Ascending aorta (tissue), 2 donors: ENCODE measurements at regions not wholly inside any gene's neighbourhood (a gene's known extent, or its start where the extent isn't known, plus 50 kb on each side); places are given as distances from the start of the nearest gene placed in this dataset.

ENCODE experiments used
- DNase-seq, 2 donors: peaks; one replicate each; pipeline ENCODE4 v3.0.0-alpha.2; 2019; ENCODE audit warnings: low spot score in 2 of 2
- H3K27ac ChIP-seq, 2 donors: fragments of 200-600 bp; sonication (generic); one replicate each; pipeline ENCODE4 v1.5.1; 2016 to 2017; ENCODE audit warnings: mild to moderate bottlenecking in 1 of 2
- H3K27me3 ChIP-seq: fragments of 200-600 bp; sonication (generic); one replicate; pipeline ENCODE4 v1.5.1; 2017
- H3K36me3 ChIP-seq, 2 donors: fragments of 200-600 bp; sonication (generic); one replicate each; pipeline ENCODE4 v1.5.1; 2016
- H3K4me1 ChIP-seq, 2 donors: fragments of 200-600 bp; sonication (generic); one replicate each; pipeline ENCODE4 v1.5.1; 2016 to 2017; ENCODE audit warnings: mild to moderate bottlenecking in 1 of 2
- H3K4me3 ChIP-seq, 2 donors: fragments of 200-600 bp; sonication (generic); one replicate each; pipeline ENCODE4 v1.5.1; 2016 to 2017; ENCODE audit warnings: mild to moderate bottlenecking in 1 of 2
- H3K9me3 ChIP-seq, 2 donors: fragments of 200-600 bp; sonication (generic); one replicate each; pipeline ENCODE4 v1.5.1; 2016
- intact Hi-C: fragments of 100-400 bp; cut with DNase I; formaldehyde crosslinking; loops from one replicate; pipeline ENCODE4 v1.15.1; 2023
- TF ChIP-seq, protein P1 (sequence below), 3 experiments: fragments of 200-600 bp in 2 of 3; fragments of 450-650 bp in 1 of 3; sonication (generic) in 2 of 3; IDR thresholded peaks; one replicate each; pipeline ENCODE4 v1.5.1; 2016 to 2019; ENCODE audit warnings: antibody characterized with exemption in 3 of 3, mild to moderate bottlenecking in 1 of 3, moderate library complexity in 1 of 3

DNA sequence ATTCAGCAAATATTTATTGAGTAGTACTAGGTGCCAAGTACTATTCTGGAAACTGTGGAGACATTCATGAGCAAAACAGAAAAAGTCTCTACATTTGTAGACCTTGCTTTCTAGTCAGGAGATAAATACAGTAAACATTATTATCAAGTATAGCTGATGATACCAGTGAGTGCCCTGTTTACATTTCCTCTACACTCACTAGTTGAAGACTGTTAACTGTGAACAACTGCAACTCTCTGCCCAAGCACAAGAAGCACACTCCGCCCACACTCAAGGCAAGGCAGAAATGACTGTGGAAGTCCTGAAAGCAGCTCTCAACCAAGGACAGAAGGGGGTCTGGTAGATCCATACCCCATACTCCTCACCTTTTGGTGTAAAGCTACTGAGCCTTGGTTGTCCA is 837.0 kb downstream of the DIAPH3 start:
- no peaks in the 10 kb centered on the region for H3K36me3 ChIP-seq
- no peaks in the 10 kb centered on the region for H3K27me3 ChIP-seq
- DNase-seq, result no peak
- no peaks in the 10 kb centered on the region for H3K9me3 ChIP-seq
- H3K27ac ChIP-seq, result no peak overlapping the region
- TF ChIP-seq, protein P1, sequence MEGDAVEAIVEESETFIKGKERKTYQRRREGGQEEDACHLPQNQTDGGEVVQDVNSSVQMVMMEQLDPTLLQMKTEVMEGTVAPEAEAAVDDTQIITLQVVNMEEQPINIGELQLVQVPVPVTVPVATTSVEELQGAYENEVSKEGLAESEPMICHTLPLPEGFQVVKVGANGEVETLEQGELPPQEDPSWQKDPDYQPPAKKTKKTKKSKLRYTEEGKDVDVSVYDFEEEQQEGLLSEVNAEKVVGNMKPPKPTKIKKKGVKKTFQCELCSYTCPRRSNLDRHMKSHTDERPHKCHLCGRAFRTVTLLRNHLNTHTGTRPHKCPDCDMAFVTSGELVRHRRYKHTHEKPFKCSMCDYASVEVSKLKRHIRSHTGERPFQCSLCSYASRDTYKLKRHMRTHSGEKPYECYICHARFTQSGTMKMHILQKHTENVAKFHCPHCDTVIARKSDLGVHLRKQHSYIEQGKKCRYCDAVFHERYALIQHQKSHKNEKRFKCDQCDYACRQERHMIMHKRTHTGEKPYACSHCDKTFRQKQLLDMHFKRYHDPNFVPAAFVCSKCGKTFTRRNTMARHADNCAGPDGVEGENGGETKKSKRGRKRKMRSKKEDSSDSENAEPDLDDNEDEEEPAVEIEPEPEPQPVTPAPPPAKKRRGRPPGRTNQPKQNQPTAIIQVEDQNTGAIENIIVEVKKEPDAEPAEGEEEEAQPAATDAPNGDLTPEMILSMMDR (IDR thresholded peaks at IDR 0.05), result no peak
- intact Hi-C loops, result no loop called here
- no peak overlapping the region for H3K4me3 ChIP-seq
- no peaks in the 10 kb centered on the region for H3K4me1 ChIP-seq

DNA sequence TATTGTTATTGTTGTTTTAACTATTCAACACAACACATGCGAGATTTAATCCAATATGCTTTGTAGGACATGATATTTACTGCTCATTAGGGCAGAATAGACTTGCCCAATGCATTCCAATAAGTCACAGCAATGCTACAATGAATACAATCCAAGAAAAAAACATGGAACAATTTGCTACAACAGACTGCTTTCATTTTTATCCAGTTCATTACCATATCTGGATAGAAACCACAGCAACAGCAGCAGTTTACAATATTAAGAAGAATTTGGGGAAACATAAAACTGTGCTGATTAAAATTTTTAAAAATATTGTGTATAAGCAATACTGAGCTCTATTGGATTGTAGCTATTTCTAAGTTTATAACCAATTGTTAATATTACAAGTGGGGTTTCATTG is 833.0 kb downstream of the DIAPH3 start:
- Histone ChIP-seq H3K27me3 (no peaks in the 10 kb centered on the region), H3K4me1 (no peaks in the 10 kb centered on the region), H3K9me3 (no peaks in the 10 kb centered on the region), H3K36me3 (no peaks in the 10 kb centered on the region), H3K27ac (no peak overlapping the region), H3K4me3 (no peak overlapping the region)
- TF ChIP-seq, protein P1 (IDR thresholded peaks at IDR 0.05), result no peak
- no peak for DNase-seq
- intact Hi-C loops, result no loop called here

DNA sequence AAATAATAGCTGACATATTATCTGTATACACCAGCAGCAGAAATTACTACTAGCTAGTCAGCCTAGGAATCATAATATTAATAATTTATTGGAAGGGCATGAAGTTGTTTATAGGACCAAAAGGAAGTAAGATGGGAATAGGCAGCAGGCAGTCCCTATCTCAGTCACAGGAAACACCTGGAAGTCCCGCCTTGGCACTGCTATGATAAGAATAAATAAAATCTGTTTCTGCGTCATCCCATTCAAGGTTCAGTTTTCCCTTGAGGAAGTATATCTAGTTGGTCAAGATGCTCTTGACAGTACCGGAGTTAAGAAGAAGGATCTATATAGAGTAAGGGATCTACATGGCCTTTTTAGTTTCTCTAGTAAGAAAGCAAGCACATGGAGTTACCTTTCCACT is 830.8 kb downstream of the DIAPH3 start:
- Histone ChIP-seq H3K27me3 (no peaks in the 10 kb centered on the region), H3K36me3 (no peaks in the 10 kb centered on the region), H3K4me1 (no peaks in the 10 kb centered on the region), H3K27ac (no peak overlapping the region), H3K9me3 (no peaks in the 10 kb centered on the region), H3K4me3 (no peak overlapping the region)
- no peak for DNase-seq
- intact Hi-C loops, result no loop called here
- TF ChIP-seq, protein P1 (IDR thresholded peaks at IDR 0.05), result no peak

DNA sequence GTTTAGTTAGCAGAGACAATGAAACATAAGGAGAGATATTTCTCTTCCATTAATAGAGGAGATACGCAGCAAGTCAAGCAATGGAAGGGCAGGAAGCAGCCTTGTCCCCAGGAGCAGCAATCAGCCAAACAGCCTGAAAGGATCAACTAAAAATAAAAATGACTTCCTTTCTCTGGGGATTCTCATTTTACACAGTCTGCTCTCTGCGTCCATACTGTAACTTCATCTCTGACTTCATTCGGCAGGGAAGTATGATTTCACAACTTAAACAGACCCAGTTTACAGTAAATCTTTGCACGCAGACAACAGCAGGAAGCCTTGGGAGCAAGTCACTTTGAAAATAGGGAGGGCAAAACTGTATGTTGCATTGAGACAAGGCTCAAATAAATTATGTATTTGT is 826.7 kb downstream of the DIAPH3 start:
- TF ChIP-seq, protein P1 (IDR thresholded peaks at IDR 0.05), result no peak
- Histone ChIP-seq H3K27ac (no peak overlapping the region), H3K36me3 (no peaks in the 10 kb centered on the region), H3K27me3 (no peaks in the 10 kb centered on the region), H3K4me1 (no peaks in the 10 kb centered on the region), H3K9me3 (no peaks in the 10 kb centered on the region), H3K4me3 (no peak overlapping the region)
- DNase-seq, result no peak
- intact Hi-C loops, result no loop called here

DNA sequence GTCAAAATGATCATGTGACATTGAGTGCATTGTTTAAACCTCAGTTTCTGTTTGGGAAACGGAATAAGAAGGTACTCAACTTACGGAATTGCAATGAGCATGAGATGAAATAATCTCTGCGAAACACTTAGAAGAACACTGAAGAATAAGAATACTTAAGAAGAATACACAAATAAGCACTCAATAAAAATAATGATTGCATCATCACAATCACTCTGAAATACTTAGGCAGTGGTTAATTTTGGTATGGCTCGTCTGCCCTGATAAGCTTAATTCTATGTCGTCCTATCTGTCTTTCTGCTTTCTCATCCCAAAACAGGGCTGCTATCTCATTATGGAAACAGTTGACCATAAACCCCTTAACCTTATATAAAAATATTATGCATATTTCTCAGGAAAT is 823.6 kb downstream of the DIAPH3 start:
- no peak for DNase-seq
- H3K4me3 ChIP-seq, result no peak overlapping the region
- no peaks in the 10 kb centered on the region for H3K27me3 ChIP-seq
- no peaks in the 10 kb centered on the region for H3K9me3 ChIP-seq
- no peaks in the 10 kb centered on the region for H3K36me3 ChIP-seq
- intact Hi-C loops, result no loop called here
- TF ChIP-seq, protein P1 (IDR thresholded peaks at IDR 0.05), result no peak
- no peak overlapping the region for H3K27ac ChIP-seq
- no peaks in the 10 kb centered on the region for H3K4me1 ChIP-seq

DNA sequence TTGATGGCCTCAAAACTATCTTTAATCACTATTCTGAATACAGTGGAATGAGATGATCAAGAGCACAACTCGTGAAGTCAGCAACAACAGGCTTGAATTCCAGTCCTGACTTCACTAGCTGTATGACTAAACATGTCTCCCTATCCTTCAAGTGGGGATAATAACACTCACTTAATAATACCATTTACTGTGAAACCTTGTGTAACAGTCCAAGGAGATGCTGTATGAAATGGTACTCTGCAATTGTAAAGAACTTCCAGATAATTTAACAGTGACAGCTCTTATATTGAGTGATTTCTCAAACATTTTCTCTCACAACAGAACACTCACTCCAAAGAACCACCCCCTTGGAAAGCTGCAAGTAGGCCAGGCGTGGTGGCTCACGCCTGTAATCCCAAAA is 823.1 kb downstream of the DIAPH3 start:
- no peaks in the 10 kb centered on the region for H3K36me3 ChIP-seq

More for the DNA sequence above, 823.1 kb downstream of the DIAPH3 start:
- H3K27ac ChIP-seq, result no peak overlapping the region
- TF ChIP-seq, protein P1 (IDR thresholded peaks at IDR 0.05), result no peak
- H3K4me3 ChIP-seq, result no peak overlapping the region
- no peaks in the 10 kb centered on the region for H3K27me3 ChIP-seq
- intact Hi-C loops, result no loop called here
- H3K4me1 ChIP-seq, result no peaks in the 10 kb centered on the region
- H3K9me3 ChIP-seq, result no peaks in the 10 kb centered on the region
- no peak for DNase-seq
